ENCODE measurements at regions not wholly inside any gene's neighbourhood (a gene's known extent, or its start where the extent isn't known, plus 50 kb on each side); places are given as distances from the start of the nearest gene placed in this dataset.

DNA sequence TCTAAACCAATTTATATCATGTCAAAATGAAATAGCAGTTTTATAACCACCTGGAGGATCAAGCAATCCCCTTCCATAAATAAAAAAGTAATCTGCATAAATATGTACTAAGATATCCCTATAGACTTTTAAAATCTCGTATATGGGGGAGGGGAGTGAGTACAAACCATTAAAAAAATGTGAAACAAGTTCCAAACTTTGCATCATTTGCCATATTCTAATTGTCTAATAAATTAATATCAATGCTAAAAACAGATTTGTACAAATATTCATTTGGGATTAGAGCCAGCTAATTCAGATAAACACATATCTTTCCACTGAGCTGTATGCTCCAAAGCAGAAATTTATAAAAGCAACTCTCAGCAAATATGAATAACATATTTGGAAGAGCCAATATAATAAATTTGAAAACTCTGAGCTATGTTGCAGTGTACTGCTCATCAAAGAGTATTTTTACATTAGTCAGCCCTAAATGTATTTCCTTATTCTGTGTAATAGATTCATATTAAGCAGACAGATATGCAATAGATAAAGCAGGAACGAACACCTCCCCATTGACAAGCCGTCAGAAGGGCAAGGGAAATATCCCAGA, 970.2 kb downstream of the EFNB2 start:
- DNase-seq (ENCODE audit: low spot score) = no peak
- no peak for TF ChIP-seq CTCF (IDR thresholded peaks at IDR 0.05)
- no peak overlapping the region for H3K4me3 Mint-ChIP-seq (ENCODE audit: unreplicated experiment)

DNA sequence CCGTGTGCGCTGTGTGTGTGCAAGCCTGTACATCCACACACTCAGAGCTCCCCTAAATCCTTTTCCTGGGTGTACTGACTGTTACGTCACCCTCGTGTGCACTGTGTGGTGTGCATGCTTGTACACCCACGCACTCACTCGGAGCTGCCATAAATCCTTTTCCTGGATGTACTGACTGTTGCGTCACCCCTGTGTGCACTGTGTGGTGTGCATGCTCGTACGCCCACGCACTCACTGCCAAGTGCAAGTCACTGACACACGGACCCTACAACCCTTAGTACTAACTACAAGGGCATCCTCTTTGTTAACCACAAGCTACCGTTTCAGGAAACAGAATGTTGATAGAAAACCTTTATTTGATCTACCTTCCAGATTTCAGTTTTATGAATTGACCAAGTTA, 983.4 kb downstream of the EFNB2 start:
- no peak for DNase-seq (ENCODE audit: low spot score)
- TF ChIP-seq CTCF (IDR thresholded peaks at IDR 0.05) = no peak
- Mint-ChIP-seq H3K36me3 (ENCODE audit: low read depth) (no peaks in the 10 kb centered on the region), H3K27ac (ENCODE audit: unreplicated experiment) (no peak overlapping the region), H3K27me3 (ENCODE audit: low read depth) (no peaks in the 10 kb centered on the region), H3K4me3 (ENCODE audit: unreplicated experiment) (no peak overlapping the region), H3K4me1 (ENCODE audit: low read depth) (no peaks in the 10 kb centered on the region), H3K9me3 (ENCODE audit: low read depth) (no peaks in the 10 kb centered on the region)

More for the DNA sequence above, 970.2 kb downstream of the EFNB2 start:
- Mint-ChIP-seq H3K9me3 (ENCODE audit: low read depth) (no peaks in the 10 kb centered on the region), H3K4me1 (ENCODE audit: low read depth) (peaks cover 4% of the 10 kb centered on the region), H3K27ac (ENCODE audit: unreplicated experiment) (no peak overlapping the region), H3K36me3 (ENCODE audit: low read depth) (no peaks in the 10 kb centered on the region), H3K27me3 (ENCODE audit: low read depth) (no peaks in the 10 kb centered on the region)

- no peak for TF ChIP-seq CTCF (IDR thresholded peaks at IDR 0.05)
- peaks cover 2% of the 10 kb centered on the region for H3K9me3 Mint-ChIP-seq (ENCODE audit: low read depth)
- H3K36me3 Mint-ChIP-seq (ENCODE audit: low read depth) = no peaks in the 10 kb centered on the region
- no peak for DNase-seq (ENCODE audit: low spot score)
- no peaks in the 10 kb centered on the region for H3K27me3 Mint-ChIP-seq (ENCODE audit: low read depth)
- H3K27ac Mint-ChIP-seq (ENCODE audit: unreplicated experiment) = no peak overlapping the region
- peaks cover 5% of the 10 kb centered on the region for H3K4me1 Mint-ChIP-seq (ENCODE audit: low read depth)
- H3K4me3 Mint-ChIP-seq (ENCODE audit: unreplicated experiment) = no peak overlapping the region
These were observed 987.6 kb downstream of the EFNB2 start for GRCh38 chr13:105547851-105548250.

DNA sequence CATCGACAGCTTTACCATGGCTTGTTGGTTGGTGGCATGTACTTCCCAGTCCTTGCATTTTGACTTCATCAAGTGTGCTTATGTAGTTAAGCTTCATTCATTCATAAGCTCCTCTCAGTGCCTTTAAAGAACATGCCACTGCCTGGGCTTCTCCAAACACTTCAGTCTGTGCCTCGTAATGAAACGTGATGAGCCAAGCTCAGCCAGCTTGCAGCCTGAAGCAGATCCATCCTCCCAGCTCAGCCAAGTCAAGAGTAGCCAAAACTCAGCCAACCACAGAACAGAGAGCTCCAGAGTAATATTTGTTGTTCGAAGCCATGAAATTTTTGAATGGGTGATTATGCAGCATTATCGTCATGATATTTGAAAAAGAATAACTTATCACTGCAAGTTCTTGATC, 989.7 kb downstream of the EFNB2 start:
- Mint-ChIP-seq H3K27ac (ENCODE audit: unreplicated experiment) (no peak overlapping the region), H3K9me3 (ENCODE audit: low read depth) (peaks cover 6% of the 10 kb centered on the region), H3K4me3 (ENCODE audit: unreplicated experiment) (no peak overlapping the region), H3K4me1 (ENCODE audit: low read depth) (peaks cover 5% of the 10 kb centered on the region), H3K27me3 (ENCODE audit: low read depth) (no peaks in the 10 kb centered on the region), H3K36me3 (ENCODE audit: low read depth) (no peaks in the 10 kb centered on the region)
- no peak for DNase-seq (ENCODE audit: low spot score)
- TF ChIP-seq CTCF (IDR thresholded peaks at IDR 0.05) = no peak

DNA sequence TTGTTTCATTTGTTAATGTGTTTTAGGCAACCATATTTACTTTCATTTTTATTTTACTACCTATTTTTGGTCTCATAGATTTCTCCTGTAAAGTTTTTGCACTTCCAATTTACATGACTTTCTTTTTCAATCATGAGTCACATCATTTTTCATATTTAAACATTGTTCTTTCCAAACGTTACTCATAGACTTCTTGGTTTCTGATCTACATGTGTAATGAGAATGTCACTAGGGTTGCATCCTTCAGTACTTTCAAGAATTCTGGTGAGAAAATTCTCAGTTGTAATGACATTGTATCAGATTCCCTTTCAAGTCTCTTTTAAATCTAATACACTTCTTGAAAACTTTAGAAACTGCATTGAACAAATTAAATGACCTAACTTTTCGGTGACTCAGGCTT, 991.7 kb downstream of the EFNB2 start:
- Mint-ChIP-seq H3K4me3 (ENCODE audit: unreplicated experiment) (no peak overlapping the region), H3K27me3 (ENCODE audit: low read depth) (no peaks in the 10 kb centered on the region), H3K27ac (ENCODE audit: unreplicated experiment) (no peak overlapping the region), H3K36me3 (ENCODE audit: low read depth) (no peaks in the 10 kb centered on the region), H3K4me1 (ENCODE audit: low read depth) (peaks cover 5% of the 10 kb centered on the region), H3K9me3 (ENCODE audit: low read depth) (peaks cover 6% of the 10 kb centered on the region)
- DNase-seq (ENCODE audit: low spot score) = no peak
- no peak for TF ChIP-seq CTCF (IDR thresholded peaks at IDR 0.05)

Measured in chondrocyte (in vitro differentiated cells).